Smooth muscle cell (in vitro differentiated cells): ENCODE measurements at regions not wholly inside any gene's neighbourhood (a gene's known extent, or its start where the extent isn't known, plus 50 kb on each side); places are given as distances from the start of the nearest gene placed in this dataset.

Experiments
- DNase-seq: peaks from one replicate; lab custom pipeline; 2025; ENCODE audit not compliant: unreplicated experiment; lab: John Stamatoyannopoulos, UW
- H2AFZ ChIP-seq: fragments of 200-600 bp; sonication (generic); 2 replicates; pipeline ENCODE4 v1.6.0; 2016; ENCODE audit warnings: antibody characterized with exemption, low read depth, mild to moderate bottlenecking
- H3F3A ChIP-seq: fragments of 200-600 bp; sonication (generic); 2 replicates; pipeline ENCODE4 v1.6.0; 2017; ENCODE audit warnings: antibody characterized with exemption, low read depth
- H3K27ac ChIP-seq: fragments of 200-600 bp; sonication (generic); 2 replicates; pipeline ENCODE4 v1.5.1; 2016; ENCODE audit warnings: low read depth, mild to moderate bottlenecking
- H3K27me3 ChIP-seq: fragments of 200-600 bp; sonication (generic); 2 replicates; pipeline ENCODE4 v1.6.1; 2016; ENCODE audit warnings: low read depth, mild to moderate bottlenecking
- H3K36me3 ChIP-seq: fragments of 200-600 bp; sonication (generic); 2 replicates; pipeline ENCODE4 v1.5.1; 2016; ENCODE audit warnings: low read depth
- H3K4me1 ChIP-seq: fragments of 200-600 bp; sonication (generic); 2 replicates; pipeline ENCODE4 v1.5.1; 2016; ENCODE audit warnings: low read depth
- H3K4me2 ChIP-seq: fragments of 200-600 bp; sonication (generic); 2 replicates; pipeline ENCODE4 v1.6.0; 2016; ENCODE audit warnings: mild to moderate bottlenecking
- H3K4me3 ChIP-seq: fragments of 200-600 bp; sonication (generic); 2 replicates; pipeline ENCODE4 v1.5.1; 2016; ENCODE audit warnings: mild to moderate bottlenecking
- H3K79me2 ChIP-seq: fragments of 200-600 bp; sonication (generic); 2 replicates; pipeline ENCODE4 v1.6.0; 2016; ENCODE audit warnings: low read depth, mild to moderate bottlenecking
- H3K9ac ChIP-seq: fragments of 200-600 bp; sonication (generic); 2 replicates; pipeline ENCODE4 v1.6.0; 2016; ENCODE audit warnings: low read depth
- H3K9me3 ChIP-seq: fragments of 200-600 bp; sonication (generic); replicated peaks from 2 replicates; pipeline ENCODE4 v1.5.1; 2016; ENCODE audit warnings: low read depth
- H4K20me1 ChIP-seq: fragments of 200-600 bp; sonication (generic); 2 replicates; pipeline ENCODE4 v1.6.0; 2016; ENCODE audit warnings: low read depth
- CTCF ChIP-seq: fragments of 200-600 bp; sonication (generic); IDR thresholded peaks from 2 replicates; pipeline ENCODE4 v1.5.1; 2017; ENCODE audit warnings: borderline replicate concordance, mild to moderate bottlenecking, antibody characterized with exemption; ENCODE audit not compliant: insufficient read depth, poor library complexity, severe bottlenecking
- WGBS: methylation state at CpG from one replicate; pipeline ENCODE4 v1.1.7; 2016; ENCODE audit warnings: low lambda C conversion rate; 5-methylcytosine and 5-hydroxymethylcytosine counted together

DNA sequence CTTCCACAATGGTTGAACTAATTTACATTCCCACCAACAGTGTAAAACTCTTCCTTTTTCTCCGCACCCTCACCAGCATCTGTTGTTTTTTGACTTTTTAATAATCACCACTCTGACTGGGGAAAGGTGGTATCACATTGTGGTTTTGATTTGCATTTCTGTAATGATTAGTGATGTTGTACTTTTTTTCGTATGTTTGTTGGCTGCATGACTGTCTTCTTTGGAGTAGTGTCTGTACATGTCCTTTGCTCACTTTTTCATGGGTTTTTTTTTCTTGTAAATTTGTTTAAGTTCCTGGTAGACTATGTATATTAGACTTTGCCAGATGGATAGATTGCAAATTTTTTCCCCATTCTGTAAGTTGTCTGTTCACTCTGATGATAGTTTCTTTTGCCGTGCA, 574.8 kb downstream of the KCNJ3 start:
- Histone ChIP-seq H4K20me1 (no peaks in the 10 kb centered on the region), H3K27ac (no peak overlapping the region), H3K36me3 (no peaks in the 10 kb centered on the region), H2AFZ (no peak overlapping the region), H3K27me3 (no peaks in the 10 kb centered on the region), H3K79me2 (no peaks in the 10 kb centered on the region), H3K4me1 (no peaks in the 10 kb centered on the region), H3K9me3 (no peaks in the 10 kb centered on the region), H3K9ac (no peak overlapping the region), H3F3A (no peaks in the 10 kb centered on the region), H3K4me3 (no peak overlapping the region), H3K4me2 (no peak overlapping the region)
- WGBS = 80% methylated on average over 3 of the region's 3 CpGs
- DNase-seq = no peak
- TF ChIP-seq CTCF = no peak

GRCh38 chr2:155266583-155266982, 568.1 kb downstream of the KCNJ3 start:
- H3K79me2 ChIP-seq = no peaks in the 10 kb centered on the region
- WGBS = 65% methylated on average over 3 of the region's 3 CpGs
- H3K4me2 ChIP-seq = no peak overlapping the region
- no peak overlapping the region for H3K4me3 ChIP-seq
- no peak overlapping the region for H3K27ac ChIP-seq
- no peak overlapping the region for H3K9ac ChIP-seq
- H3K4me1 ChIP-seq = no peaks in the 10 kb centered on the region
- no peaks in the 10 kb centered on the region for H3F3A ChIP-seq
- no peak for TF ChIP-seq CTCF
- H2AFZ ChIP-seq = no peak overlapping the region
- DNase-seq = no peak
- H3K36me3 ChIP-seq = no peaks in the 10 kb centered on the region
- no peaks in the 10 kb centered on the region for H3K9me3 ChIP-seq
- H3K27me3 ChIP-seq = no peaks in the 10 kb centered on the region
- H4K20me1 ChIP-seq = no peaks in the 10 kb centered on the region

DNA sequence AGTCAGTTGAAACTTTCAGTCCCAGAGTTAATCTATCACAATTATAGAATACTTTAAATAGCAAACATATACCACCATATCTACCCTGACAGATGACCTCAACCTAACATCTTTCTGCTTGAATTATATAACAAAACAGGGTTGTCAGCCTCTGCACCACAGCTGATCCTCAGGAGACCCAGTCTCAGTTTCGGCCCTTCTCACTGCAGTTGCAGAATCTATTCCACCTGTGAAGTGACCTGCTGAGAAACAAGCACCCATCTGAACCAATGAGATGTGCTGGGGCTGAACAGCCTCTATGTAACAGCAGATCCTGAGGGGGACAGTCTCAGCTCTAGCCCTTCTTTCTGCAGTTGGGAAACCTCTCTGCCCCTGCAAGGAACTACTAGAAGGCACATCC, 567.6 kb downstream of the KCNJ3 start:
- no peak overlapping the region for H3K27ac ChIP-seq
- no peak for DNase-seq
- 92% methylated on average over 1 of the region's 1 CpG for WGBS
- no peaks in the 10 kb centered on the region for H3K9me3 ChIP-seq
- H3K27me3 ChIP-seq = no peaks in the 10 kb centered on the region
- H3F3A ChIP-seq = no peaks in the 10 kb centered on the region
- no peaks in the 10 kb centered on the region for H3K4me1 ChIP-seq
- no peak overlapping the region for H3K4me3 ChIP-seq
- H3K79me2 ChIP-seq = no peaks in the 10 kb centered on the region
- no peaks in the 10 kb centered on the region for H4K20me1 ChIP-seq
- H2AFZ ChIP-seq = no peak overlapping the region
- no peak overlapping the region for H3K9ac ChIP-seq
- no peaks in the 10 kb centered on the region for H3K36me3 ChIP-seq
- no peak overlapping the region for H3K4me2 ChIP-seq
- TF ChIP-seq CTCF = no peak

GRCh38 chr2:155256803-155257202, 558.3 kb downstream of the KCNJ3 start:
- Histone ChIP-seq H2AFZ (no peak overlapping the region), H4K20me1 (no peaks in the 10 kb centered on the region), H3K9me3 (no peaks in the 10 kb centered on the region)

More at GRCh38 chr2:155256803-155257202, 558.3 kb downstream of the KCNJ3 start:
- no peak overlapping the region for H3K9ac ChIP-seq
- H3K4me3 ChIP-seq = no peak overlapping the region
- no peak for DNase-seq
- no peaks in the 10 kb centered on the region for H3K4me1 ChIP-seq
- no peaks in the 10 kb centered on the region for H3K79me2 ChIP-seq
- no peaks in the 10 kb centered on the region for H3K36me3 ChIP-seq
- H3K27ac ChIP-seq = no peak overlapping the region
- no peak overlapping the region for H3K4me2 ChIP-seq
- TF ChIP-seq CTCF = no peak
- H3K27me3 ChIP-seq = no peaks in the 10 kb centered on the region
- H3F3A ChIP-seq = no peaks in the 10 kb centered on the region
- 72% methylated on average over 6 of the region's 6 CpGs for WGBS
